ENCODE measurements at regions not wholly inside any gene's neighbourhood (a gene's known extent, or its start where the extent isn't known, plus 50 kb on each side); places are given as distances from the start of the nearest gene placed in this dataset.

DNA sequence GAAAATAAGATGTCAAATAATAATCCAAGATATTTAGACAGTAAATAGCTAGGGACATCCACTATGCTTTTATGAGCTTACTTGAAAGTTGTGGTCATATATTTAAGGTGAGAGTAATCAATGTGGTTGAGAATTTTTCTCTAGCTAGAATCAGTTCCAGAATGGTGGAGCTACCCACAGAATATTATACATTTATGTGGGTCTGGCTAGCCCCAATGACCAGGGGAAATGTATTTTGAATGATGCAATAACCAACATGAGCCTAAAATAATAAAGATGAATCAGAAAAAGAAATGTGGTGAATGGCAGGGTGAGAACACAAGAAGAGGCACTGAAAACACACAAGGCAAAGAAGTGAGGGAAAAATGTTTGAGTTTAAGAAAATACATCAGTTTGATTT, 325.7 kb downstream of the TBC1D32 start:
- TF ChIP-seq, protein P1, sequence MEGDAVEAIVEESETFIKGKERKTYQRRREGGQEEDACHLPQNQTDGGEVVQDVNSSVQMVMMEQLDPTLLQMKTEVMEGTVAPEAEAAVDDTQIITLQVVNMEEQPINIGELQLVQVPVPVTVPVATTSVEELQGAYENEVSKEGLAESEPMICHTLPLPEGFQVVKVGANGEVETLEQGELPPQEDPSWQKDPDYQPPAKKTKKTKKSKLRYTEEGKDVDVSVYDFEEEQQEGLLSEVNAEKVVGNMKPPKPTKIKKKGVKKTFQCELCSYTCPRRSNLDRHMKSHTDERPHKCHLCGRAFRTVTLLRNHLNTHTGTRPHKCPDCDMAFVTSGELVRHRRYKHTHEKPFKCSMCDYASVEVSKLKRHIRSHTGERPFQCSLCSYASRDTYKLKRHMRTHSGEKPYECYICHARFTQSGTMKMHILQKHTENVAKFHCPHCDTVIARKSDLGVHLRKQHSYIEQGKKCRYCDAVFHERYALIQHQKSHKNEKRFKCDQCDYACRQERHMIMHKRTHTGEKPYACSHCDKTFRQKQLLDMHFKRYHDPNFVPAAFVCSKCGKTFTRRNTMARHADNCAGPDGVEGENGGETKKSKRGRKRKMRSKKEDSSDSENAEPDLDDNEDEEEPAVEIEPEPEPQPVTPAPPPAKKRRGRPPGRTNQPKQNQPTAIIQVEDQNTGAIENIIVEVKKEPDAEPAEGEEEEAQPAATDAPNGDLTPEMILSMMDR (IDR thresholded peaks at IDR 0.05; ENCODE audit: control extremely low read depth in 1 of 3, insufficient read depth in 1 of 3, low read depth in 1 of 3, low read length in 3 of 3) = no peak
- TF ChIP-seq SIRT6 (IDR thresholded peaks at IDR 0.05; ENCODE audit: low read length) (no peak), POLR2AphosphoS5 (IDR thresholded peaks at IDR 0.05; ENCODE audit: low read depth, low read length) (no peak), BCL11A (IDR thresholded peaks at IDR 0.05; ENCODE audit: low read depth in 2 of 2, low read length in 2 of 2) (no peak), RXRA (IDR thresholded peaks at IDR 0.05; ENCODE audit: insufficient read depth, low read depth, low read length) (no peak)
